ENCODE measurements at regions not wholly inside any gene's neighbourhood (a gene's known extent, or its start where the extent isn't known, plus 50 kb on each side); places are given as distances from the start of the nearest gene placed in this dataset.
"Not testable (repeated sequence)": the region's sequence is repeated elsewhere in the genome, so short reads cannot be mapped to it uniquely, and the experiment has no call there.

- in situ Hi-C loops (cut with HindIII; ENCODE audit: low sequenced_read_pairs): loop anchor here (25.0 kb wide), 1 partner anchor 333 kb away; the partner anchor contains the start of gene MAP3K14
These were observed 138.8 kb upstream of the CRHR1 start for GRCh38 chr17:45645330-45645729.

GRCh38 chr17:45646288-45646988 lies 137.7 kb upstream of the CRHR1 start:
- in situ Hi-C loops (cut with HindIII; ENCODE audit: low sequenced_read_pairs): loop anchor here (25.0 kb wide), 1 partner anchor 334 kb away; the partner anchor contains the start of gene MAP3K14

GRCh38 chr17:45648642-45649041 lies 135.5 kb upstream of the CRHR1 start:
- in situ Hi-C loops (cut with HindIII; ENCODE audit: low sequenced_read_pairs): loop anchor here (25.0 kb wide), 1 partner anchor 336 kb away; the partner anchor contains the start of gene MAP3K14

- in situ Hi-C loops (cut with HindIII; ENCODE audit: low sequenced_read_pairs): loop anchor here (25.0 kb wide), 1 partner anchor 337 kb away; the partner anchor contains the start of gene MAP3K14
These were observed 134.3 kb upstream of the CRHR1 start for GRCh38 chr17:45649796-45650195.

GRCh38 chr17:45650561-45650960 lies 133.6 kb upstream of the CRHR1 start:
- in situ Hi-C loops (cut with HindIII; ENCODE audit: low sequenced_read_pairs): no loop called here

GRCh38 chr17:45651145-45651709 lies 132.9 kb upstream of the CRHR1 start:
- in situ Hi-C loops (cut with HindIII; ENCODE audit: low sequenced_read_pairs): no loop called here

GRCh38 chr17:45653616-45654015 lies 130.5 kb upstream of the CRHR1 start:
- in situ Hi-C loops (cut with HindIII; ENCODE audit: low sequenced_read_pairs): no loop called here

GRCh38 chr17:45656527-45657181 lies 127.5 kb upstream of the CRHR1 start:
- in situ Hi-C loops (cut with HindIII; ENCODE audit: low sequenced_read_pairs): no loop called here

GRCh38 chr17:45660474-45660873 lies 123.6 kb upstream of the CRHR1 start:
- in situ Hi-C loops (cut with HindIII; ENCODE audit: low sequenced_read_pairs): no loop called here

- in situ Hi-C loops (cut with HindIII; ENCODE audit: low sequenced_read_pairs): no loop called here
These were observed 121.7 kb upstream of the CRHR1 start for GRCh38 chr17:45662432-45662831.

GRCh38 chr17:45663772-45664171 lies 120.3 kb upstream of the CRHR1 start:
- in situ Hi-C loops (cut with HindIII; ENCODE audit: low sequenced_read_pairs): no loop called here

- in situ Hi-C loops (cut with HindIII; ENCODE audit: low sequenced_read_pairs): no loop called here
These were observed 119.2 kb upstream of the CRHR1 start for GRCh38 chr17:45664921-45665320.

GRCh38 chr17:45666046-45666600 lies 118.0 kb upstream of the CRHR1 start:
- in situ Hi-C loops (cut with HindIII; ENCODE audit: low sequenced_read_pairs): no loop called here

- in situ Hi-C loops (cut with HindIII; ENCODE audit: low sequenced_read_pairs): no loop called here
These were observed 117.5 kb upstream of the CRHR1 start for GRCh38 chr17:45666641-45667040.

- in situ Hi-C loops (cut with HindIII; ENCODE audit: low sequenced_read_pairs): no loop called here
These were observed 116.4 kb upstream of the CRHR1 start for GRCh38 chr17:45667591-45668171.

- in situ Hi-C loops (cut with HindIII; ENCODE audit: low sequenced_read_pairs): no loop called here
These were observed 115.8 kb upstream of the CRHR1 start for GRCh38 chr17:45668316-45668715.

- in situ Hi-C loops (cut with HindIII; ENCODE audit: low sequenced_read_pairs): no loop called here
These were observed 111.8 kb upstream of the CRHR1 start for GRCh38 chr17:45672301-45672700.

- in situ Hi-C loops (cut with HindIII; ENCODE audit: low sequenced_read_pairs): no loop called here
These were observed 111.3 kb upstream of the CRHR1 start for GRCh38 chr17:45672792-45673191.

- in situ Hi-C loops (cut with HindIII; ENCODE audit: low sequenced_read_pairs): not testable (repeated sequence)
These were observed 110.4 kb upstream of the CRHR1 start for GRCh38 chr17:45673759-45674158.

- in situ Hi-C loops (cut with HindIII; ENCODE audit: low sequenced_read_pairs): no loop called here
These were observed 109.1 kb upstream of the CRHR1 start for GRCh38 chr17:45675012-45675411.

- in situ Hi-C loops (cut with HindIII; ENCODE audit: low sequenced_read_pairs): no loop called here
These were observed 108.2 kb upstream of the CRHR1 start for GRCh38 chr17:45675892-45676291.

All from endothelial cell of hepatic sinusoid (primary cell).